Uterus (tissue), 3 donors: ENCODE measurements at regions not wholly inside any gene's neighbourhood (a gene's known extent, or its start where the extent isn't known, plus 50 kb on each side); places are given as distances from the start of the nearest gene placed in this dataset.

Source experiments
- DNase-seq, 2 donors: peaks; one replicate each; pipeline ENCODE4 v3.0.0-alpha.2; 2019 to 2020
- H3K27ac ChIP-seq, 2 donors: fragments of 200-600 bp; sonication (generic); 1 replicate in 1 of 2; 2 replicates in 1 of 2; pipeline ENCODE4 v1.5.1; 2016 to 2018
- H3K27me3 ChIP-seq, 2 donors: fragments of 200-600 bp; sonication (generic); one replicate each; pipeline ENCODE4 v1.5.1; 2018 to 2019; ENCODE audit warnings: control low read depth in 1 of 2
- H3K36me3 ChIP-seq, 2 donors: fragments of 200-600 bp; sonication (generic); one replicate each; pipeline ENCODE4 v1.5.1; 2019; ENCODE audit warnings: control low read depth in 1 of 2
- H3K4me1 ChIP-seq, 2 donors: fragments of 200-600 bp; sonication (generic); one replicate each; pipeline ENCODE4 v1.5.1; 2018 to 2019; ENCODE audit warnings: control low read depth in 1 of 2
- H3K4me3 ChIP-seq, 2 donors: fragments of 200-600 bp; sonication (generic); 1 replicate in 1 of 2; 2 replicates in 1 of 2; pipeline ENCODE4 v1.5.1; 2018 to 2019; ENCODE audit warnings: mild to moderate bottlenecking in 1 of 2
- H3K9me3 ChIP-seq, 2 donors: fragments of 200-600 bp; sonication (generic); one replicate each; pipeline ENCODE4 v1.5.1; 2019; ENCODE audit warnings: control low read depth in 1 of 2
- POLR2A ChIP-seq, 2 donors: fragments of 450-650 bp; IDR thresholded peaks; one replicate each; pipeline ENCODE4 v1.6.1; 2016; ENCODE audit warnings: antibody characterized with exemption in 2 of 2, mild to moderate bottlenecking in 1 of 2, moderate library complexity in 1 of 2
- intact Hi-C: fragments of 100-400 bp; cut with DNase I; formaldehyde crosslinking; loops from one replicate; pipeline ENCODE4 v1.15.1; 2023; ENCODE audit warnings: low total_unique reads
- TF ChIP-seq, protein P1 (sequence below), 4 experiments: fragments of 200-600 bp in 2 of 4; fragments of 450-650 bp in 2 of 4; sonication (generic) in 2 of 4; IDR thresholded peaks; one replicate each; pipeline ENCODE4 v1.5.1; 2016 to 2019; ENCODE audit warnings: antibody characterized with exemption in 4 of 4, mild to moderate bottlenecking in 2 of 4, moderate library complexity in 1 of 4
- donor health status: DM: yes; HTN: yes; CAD: no.

DNA sequence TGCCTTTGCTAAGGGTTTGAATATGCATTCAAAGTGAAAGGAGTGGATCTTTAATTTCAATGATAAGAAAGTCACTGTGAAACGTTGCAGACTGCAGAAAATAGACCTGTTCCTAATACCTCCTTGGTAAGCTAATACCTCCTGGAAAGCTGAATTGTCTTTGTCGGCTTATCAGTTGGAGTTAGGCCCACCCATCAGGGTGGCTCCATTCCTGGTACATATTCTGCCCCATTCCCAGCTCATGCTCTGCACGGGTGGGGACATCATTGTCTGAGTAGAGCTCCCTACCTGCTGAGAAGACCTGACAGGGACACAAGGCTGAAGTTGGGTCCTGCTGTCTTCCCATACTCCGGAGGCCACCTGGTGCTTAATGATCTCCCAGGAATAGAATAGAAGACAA is 203.3 kb downstream of the EN1 start:
- H3K4me1 ChIP-seq = no peaks in the 10 kb centered on the region
- H3K4me3 ChIP-seq = no peak overlapping the region
- TF ChIP-seq, protein P1, sequence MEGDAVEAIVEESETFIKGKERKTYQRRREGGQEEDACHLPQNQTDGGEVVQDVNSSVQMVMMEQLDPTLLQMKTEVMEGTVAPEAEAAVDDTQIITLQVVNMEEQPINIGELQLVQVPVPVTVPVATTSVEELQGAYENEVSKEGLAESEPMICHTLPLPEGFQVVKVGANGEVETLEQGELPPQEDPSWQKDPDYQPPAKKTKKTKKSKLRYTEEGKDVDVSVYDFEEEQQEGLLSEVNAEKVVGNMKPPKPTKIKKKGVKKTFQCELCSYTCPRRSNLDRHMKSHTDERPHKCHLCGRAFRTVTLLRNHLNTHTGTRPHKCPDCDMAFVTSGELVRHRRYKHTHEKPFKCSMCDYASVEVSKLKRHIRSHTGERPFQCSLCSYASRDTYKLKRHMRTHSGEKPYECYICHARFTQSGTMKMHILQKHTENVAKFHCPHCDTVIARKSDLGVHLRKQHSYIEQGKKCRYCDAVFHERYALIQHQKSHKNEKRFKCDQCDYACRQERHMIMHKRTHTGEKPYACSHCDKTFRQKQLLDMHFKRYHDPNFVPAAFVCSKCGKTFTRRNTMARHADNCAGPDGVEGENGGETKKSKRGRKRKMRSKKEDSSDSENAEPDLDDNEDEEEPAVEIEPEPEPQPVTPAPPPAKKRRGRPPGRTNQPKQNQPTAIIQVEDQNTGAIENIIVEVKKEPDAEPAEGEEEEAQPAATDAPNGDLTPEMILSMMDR (IDR thresholded peaks at IDR 0.05) = no peak
- no peak for TF ChIP-seq POLR2A (IDR thresholded peaks at IDR 0.05)
- no peaks in the 10 kb centered on the region for H3K9me3 ChIP-seq
- H3K36me3 ChIP-seq = no peaks in the 10 kb centered on the region
- H3K27ac ChIP-seq = no peak overlapping the region
- no peaks in the 10 kb centered on the region for H3K27me3 ChIP-seq
- no peak for DNase-seq
- intact Hi-C loops = no loop called here

DNA sequence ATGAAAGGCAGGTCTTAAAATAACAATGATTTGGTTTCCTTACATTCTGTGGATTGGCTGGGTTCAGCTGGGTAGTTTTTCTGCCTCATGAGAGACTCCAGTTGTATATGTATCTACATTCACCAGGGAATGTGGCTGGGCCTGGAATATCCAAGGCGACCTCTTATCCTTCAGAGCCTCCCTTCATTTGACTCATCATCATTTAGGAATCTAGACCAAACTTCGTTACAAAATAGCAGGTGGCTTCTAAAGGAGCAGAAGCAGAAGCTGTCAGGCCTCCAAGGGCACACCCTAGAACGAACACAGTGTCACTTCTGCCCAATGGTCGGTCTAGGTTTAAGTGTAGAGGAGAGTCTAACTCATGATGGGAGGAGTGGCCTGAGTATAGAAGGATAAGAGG is 204.2 kb downstream of the EN1 start:
- intact Hi-C loops = no loop called here

DNA sequence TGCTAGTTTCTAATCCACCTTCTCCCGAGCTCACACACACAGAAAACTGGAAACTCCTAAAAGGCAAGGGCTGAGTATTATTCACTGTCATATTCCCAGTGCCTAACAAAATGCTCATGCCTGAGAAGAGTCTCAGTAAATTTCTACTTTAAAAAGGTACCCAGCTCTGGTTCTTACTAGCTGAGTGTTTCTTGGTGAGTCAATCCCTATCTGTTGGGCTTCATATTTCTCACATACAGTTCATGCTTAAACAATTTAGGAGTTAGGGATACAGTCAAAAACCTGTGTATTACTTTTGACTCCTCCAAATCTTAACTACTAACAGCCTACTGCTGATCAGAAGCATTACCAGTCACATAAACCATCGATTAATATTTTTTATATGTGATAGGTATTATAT is 204.9 kb downstream of the EN1 start:
- no peaks in the 10 kb centered on the region for H3K27me3 ChIP-seq
- H3K27ac ChIP-seq = no peak overlapping the region
- H3K9me3 ChIP-seq = no peaks in the 10 kb centered on the region
- H3K4me1 ChIP-seq = no peaks in the 10 kb centered on the region
- intact Hi-C loops = no loop called here
- TF ChIP-seq, protein P1 (IDR thresholded peaks at IDR 0.05) = no peak
- TF ChIP-seq POLR2A (IDR thresholded peaks at IDR 0.05) = no peak
- no peaks in the 10 kb centered on the region for H3K36me3 ChIP-seq
- no peak overlapping the region for H3K4me3 ChIP-seq
- DNase-seq = no peak

More for the DNA sequence above, 204.2 kb downstream of the EN1 start:
- Histone ChIP-seq H3K4me3 (no peak overlapping the region), H3K4me1 (no peaks in the 10 kb centered on the region), H3K27ac (no peak overlapping the region), H3K27me3 (no peaks in the 10 kb centered on the region), H3K36me3 (no peaks in the 10 kb centered on the region), H3K9me3 (no peaks in the 10 kb centered on the region)
- no peak for DNase-seq
- TF ChIP-seq, protein P1 (IDR thresholded peaks at IDR 0.05) = no peak
- TF ChIP-seq POLR2A (IDR thresholded peaks at IDR 0.05) = no peak

DNA sequence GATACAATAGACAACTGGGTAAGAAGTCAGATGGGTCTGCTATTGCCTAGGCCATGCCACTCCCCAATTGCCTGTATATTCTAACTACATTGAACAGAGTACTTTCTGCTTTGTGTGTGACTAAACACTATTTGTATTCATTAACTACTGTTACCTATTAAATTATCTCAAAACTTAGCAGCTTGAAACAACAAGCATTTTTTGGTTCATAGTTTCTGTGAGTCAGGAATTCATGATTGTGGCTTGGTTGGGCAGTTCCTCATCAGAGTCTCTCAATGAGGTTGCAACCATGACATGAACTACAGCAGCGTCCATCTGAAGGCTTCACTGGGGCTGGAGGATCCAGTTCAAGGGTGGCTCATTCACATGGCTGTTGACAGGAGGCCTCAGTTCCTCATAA is 205.7 kb downstream of the EN1 start:
- H3K4me3 ChIP-seq = no peak overlapping the region
- TF ChIP-seq, protein P1 (IDR thresholded peaks at IDR 0.05) = no peak
- no peak for TF ChIP-seq POLR2A (IDR thresholded peaks at IDR 0.05)
- intact Hi-C loops = no loop called here
- no peaks in the 10 kb centered on the region for H3K4me1 ChIP-seq
- H3K36me3 ChIP-seq = no peaks in the 10 kb centered on the region
- H3K9me3 ChIP-seq = no peaks in the 10 kb centered on the region
- no peaks in the 10 kb centered on the region for H3K27me3 ChIP-seq
- no peak for DNase-seq
- no peak overlapping the region for H3K27ac ChIP-seq

DNA sequence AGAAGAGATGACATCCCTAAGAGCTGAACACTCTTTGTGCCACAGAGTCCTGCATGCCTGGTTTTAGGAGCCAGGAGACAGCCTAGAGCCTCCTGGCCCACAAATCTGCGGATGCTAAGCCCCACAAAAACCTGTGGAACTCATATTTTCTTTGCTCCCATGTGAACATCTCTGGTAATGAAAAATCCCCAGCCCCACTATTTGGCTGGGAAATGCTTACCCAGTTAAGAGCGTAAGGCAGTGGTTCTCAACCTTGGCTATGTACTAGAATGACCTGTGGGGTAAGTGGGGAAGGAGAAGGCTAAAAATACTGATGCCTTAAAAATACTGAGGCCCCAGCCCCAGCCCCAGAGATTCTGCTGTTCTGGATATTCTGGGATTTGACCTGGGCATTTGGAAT is 208.1 kb downstream of the EN1 start:
- Histone ChIP-seq H3K9me3 (no peaks in the 10 kb centered on the region), H3K27me3 (no peaks in the 10 kb centered on the region), H3K27ac (no peak overlapping the region), H3K36me3 (no peaks in the 10 kb centered on the region), H3K4me1 (no peaks in the 10 kb centered on the region), H3K4me3 (no peak overlapping the region)
- TF ChIP-seq, protein P1 (IDR thresholded peaks at IDR 0.05) = no peak
- TF ChIP-seq POLR2A (IDR thresholded peaks at IDR 0.05) = no peak
- no peak for DNase-seq
- intact Hi-C loops = no loop called here
